GM18505 (cell line): ENCODE measurements at regions not wholly inside any gene's neighbourhood (a gene's known extent, or its start where the extent isn't known, plus 50 kb on each side); places are given as distances from the start of the nearest gene placed in this dataset.

Experiments used
- ATAC-seq: cut with Tn5 transposase; IDR thresholded peaks from one replicate; pipeline ENCODE4 v1.9.1; 2021; ENCODE audit not compliant: unreplicated experiment
- POLR2A ChIP-seq: IDR thresholded peaks from 4 replicates; pipeline ENCODE4 v1.6.1; 2011; ENCODE audit warnings: borderline replicate concordance; ENCODE audit not compliant: insufficient read depth, insufficient read length; ENCODE audit errors: extremely low read depth

- TF ChIP-seq POLR2A: no peak
- no peak for ATAC-seq
Observed at GRCh38 chr9:75691408-75691807, 199.1 kb upstream of the PCSK5 start.

- no peak for ATAC-seq
- no peak for TF ChIP-seq POLR2A
Observed at GRCh38 chr9:75692309-75692708, 198.2 kb upstream of the PCSK5 start.

- TF ChIP-seq POLR2A: no peak
- no peak for ATAC-seq
Observed at GRCh38 chr9:75695921-75696320, 194.6 kb upstream of the PCSK5 start.

- no peak for TF ChIP-seq POLR2A
- ATAC-seq: no peak
Observed at GRCh38 chr9:75699017-75699416, 191.5 kb upstream of the PCSK5 start.

- no peak for TF ChIP-seq POLR2A
Observed at GRCh38 chr9:75699625-75700251, 190.7 kb upstream of the PCSK5 start.

GRCh38 chr9:75700252-75700640 lies 190.2 kb upstream of the PCSK5 start:
- TF ChIP-seq POLR2A: no peak
- no peak for ATAC-seq

More at GRCh38 chr9:75699625-75700251, 190.7 kb upstream of the PCSK5 start:
- ATAC-seq: no peak

- ATAC-seq: no peak
- no peak for TF ChIP-seq POLR2A
Observed at GRCh38 chr9:75707191-75707590, 183.3 kb upstream of the PCSK5 start.

- no peak for ATAC-seq
- TF ChIP-seq POLR2A: no peak
Observed at GRCh38 chr9:75709698-75710097, 180.8 kb upstream of the PCSK5 start.

GRCh38 chr9:75712700-75713099 lies 177.8 kb upstream of the PCSK5 start:
- no peak for ATAC-seq
- TF ChIP-seq POLR2A: no peak

GRCh38 chr9:75713335-75713734 lies 177.1 kb upstream of the PCSK5 start:
- TF ChIP-seq POLR2A: no peak
- no peak for ATAC-seq

- no peak for TF ChIP-seq POLR2A
- ATAC-seq: no peak
Observed at GRCh38 chr9:75715360-75715759, 175.1 kb upstream of the PCSK5 start.

- no peak for ATAC-seq
- TF ChIP-seq POLR2A: no peak
Observed at GRCh38 chr9:75718677-75719076, 171.8 kb upstream of the PCSK5 start.

GRCh38 chr9:75728391-75728790 lies 162.1 kb upstream of the PCSK5 start:
- no peak for TF ChIP-seq POLR2A
- no peak for ATAC-seq

GRCh38 chr9:75734802-75735201 lies 155.7 kb upstream of the PCSK5 start:
- ATAC-seq: no peak
- TF ChIP-seq POLR2A: no peak
